ENCODE measurements at regions not wholly inside any gene's neighbourhood (a gene's known extent, or its start where the extent isn't known, plus 50 kb on each side); places are given as distances from the start of the nearest gene placed in this dataset.

GRCh38 chr7:69433081-69433480 is 165.2 kb upstream of the AUTS2 start:
- Histone ChIP-seq H3K79me2 (ENCODE audit: insufficient read depth, low read length) (no peaks in the 10 kb centered on the region), H2AFZ (ENCODE audit: low read depth, low read length) (no peak overlapping the region), H3K4me2 (ENCODE audit: insufficient read depth, low read length) (no peak overlapping the region), H3K9ac (ENCODE audit: low read depth, low read length) (no peak overlapping the region), H3K27me3 (ENCODE audit: insufficient read depth, low read length, poor library complexity) (no peaks in the 10 kb centered on the region), H3K4me1 (ENCODE audit: insufficient read depth, low read length) (no peaks in the 10 kb centered on the region), H3K27ac (ENCODE audit: low read length) (no peak overlapping the region), H3K9me3 (ENCODE audit: insufficient read depth, low read length, severe bottlenecking) (no peaks in the 10 kb centered on the region), H3K4me3 (ENCODE audit: low read depth in 1 of 2, low read length in 2 of 2) (no peak overlapping the region), H3K36me3 (ENCODE audit: insufficient read depth, low read length) (no peaks in the 10 kb centered on the region), H4K20me1 (ENCODE audit: insufficient read depth, low read length) (no peaks in the 10 kb centered on the region)
- DNase-seq (no peak), ATAC-seq (ENCODE audit: insufficient read depth, low read depth) (no peak)
- TF ChIP-seq CTCF (IDR thresholded peaks at IDR 0.05; ENCODE audit: borderline replicate concordance, extremely low read depth, low read length, poor library complexity, severe bottlenecking) (no peak), EZH2 (IDR thresholded peaks at IDR 0.05; ENCODE audit: borderline replicate concordance, low read depth, low read length, severe bottlenecking) (no peak)

- no peak overlapping the region for H3K4me3 ChIP-seq (ENCODE audit: low read depth in 1 of 2, low read length in 2 of 2)
- no peaks in the 10 kb centered on the region for H3K36me3 ChIP-seq (ENCODE audit: insufficient read depth, low read length)
- H3K27ac ChIP-seq (ENCODE audit: low read length), result no peak overlapping the region
- TF ChIP-seq EZH2 (IDR thresholded peaks at IDR 0.05; ENCODE audit: borderline replicate concordance, low read depth, low read length, severe bottlenecking) (no peak), CTCF (IDR thresholded peaks at IDR 0.05; ENCODE audit: borderline replicate concordance, extremely low read depth, low read length, poor library complexity, severe bottlenecking) (no peak)
- DNase-seq (no peak), ATAC-seq (ENCODE audit: insufficient read depth, low read depth) (no peak)
- no peak overlapping the region for H3K9ac ChIP-seq (ENCODE audit: low read depth, low read length)
- no peaks in the 10 kb centered on the region for H3K79me2 ChIP-seq (ENCODE audit: insufficient read depth, low read length)
- H3K4me1 ChIP-seq (ENCODE audit: insufficient read depth, low read length), result no peaks in the 10 kb centered on the region
- H4K20me1 ChIP-seq (ENCODE audit: insufficient read depth, low read length), result no peaks in the 10 kb centered on the region
- no peak overlapping the region for H2AFZ ChIP-seq (ENCODE audit: low read depth, low read length)
- no peaks in the 10 kb centered on the region for H3K9me3 ChIP-seq (ENCODE audit: insufficient read depth, low read length, severe bottlenecking)
- H3K27me3 ChIP-seq (ENCODE audit: insufficient read depth, low read length, poor library complexity), result no peaks in the 10 kb centered on the region
- no peak overlapping the region for H3K4me2 ChIP-seq (ENCODE audit: insufficient read depth, low read length)
Observed at GRCh38 chr7:69434398-69434815, 163.9 kb upstream of the AUTS2 start.

GRCh38 chr7:69435711-69436110 is 162.6 kb upstream of the AUTS2 start:
- Histone ChIP-seq H3K9me3 (ENCODE audit: insufficient read depth, low read length, severe bottlenecking) (no peaks in the 10 kb centered on the region), H3K36me3 (ENCODE audit: insufficient read depth, low read length) (no peaks in the 10 kb centered on the region), H3K9ac (ENCODE audit: low read depth, low read length) (no peak overlapping the region), H3K4me1 (ENCODE audit: insufficient read depth, low read length) (no peaks in the 10 kb centered on the region), H4K20me1 (ENCODE audit: insufficient read depth, low read length) (no peaks in the 10 kb centered on the region), H3K27ac (ENCODE audit: low read length) (no peak overlapping the region), H3K27me3 (ENCODE audit: insufficient read depth, low read length, poor library complexity) (no peaks in the 10 kb centered on the region), H2AFZ (ENCODE audit: low read depth, low read length) (no peak overlapping the region), H3K79me2 (ENCODE audit: insufficient read depth, low read length) (no peaks in the 10 kb centered on the region), H3K4me2 (ENCODE audit: insufficient read depth, low read length) (no peak overlapping the region), H3K4me3 (ENCODE audit: low read depth in 1 of 2, low read length in 2 of 2) (no peak overlapping the region)
- no peak for DNase-seq
- no peak for ATAC-seq (ENCODE audit: insufficient read depth, low read depth)
- no peak for TF ChIP-seq CTCF (IDR thresholded peaks at IDR 0.05; ENCODE audit: borderline replicate concordance, extremely low read depth, low read length, poor library complexity, severe bottlenecking)
- TF ChIP-seq EZH2 (IDR thresholded peaks at IDR 0.05; ENCODE audit: borderline replicate concordance, low read depth, low read length, severe bottlenecking), result no peak

- Histone ChIP-seq H4K20me1 (ENCODE audit: insufficient read depth, low read length) (no peaks in the 10 kb centered on the region), H3K27ac (ENCODE audit: low read length) (no peak overlapping the region), H3K36me3 (ENCODE audit: insufficient read depth, low read length) (no peaks in the 10 kb centered on the region), H3K4me1 (ENCODE audit: insufficient read depth, low read length) (no peaks in the 10 kb centered on the region), H3K4me2 (ENCODE audit: insufficient read depth, low read length) (no peak overlapping the region), H3K9me3 (ENCODE audit: insufficient read depth, low read length, severe bottlenecking) (no peaks in the 10 kb centered on the region), H3K27me3 (ENCODE audit: insufficient read depth, low read length, poor library complexity) (no peaks in the 10 kb centered on the region), H2AFZ (ENCODE audit: low read depth, low read length) (no peak overlapping the region), H3K9ac (ENCODE audit: low read depth, low read length) (no peak overlapping the region), H3K4me3 (ENCODE audit: low read depth in 1 of 2, low read length in 2 of 2) (no peak overlapping the region), H3K79me2 (ENCODE audit: insufficient read depth, low read length) (no peaks in the 10 kb centered on the region)
- DNase-seq, result no peak
- no peak for ATAC-seq (ENCODE audit: insufficient read depth, low read depth)
- TF ChIP-seq EZH2 (IDR thresholded peaks at IDR 0.05; ENCODE audit: borderline replicate concordance, low read depth, low read length, severe bottlenecking) (no peak), CTCF (IDR thresholded peaks at IDR 0.05; ENCODE audit: borderline replicate concordance, extremely low read depth, low read length, poor library complexity, severe bottlenecking) (no peak)
Observed at GRCh38 chr7:69436946-69437345, 161.3 kb upstream of the AUTS2 start.

Data from DND-41 (cell line).